OCI-LY1 (cell line): ENCODE measurements at regions not wholly inside any gene's neighbourhood (a gene's known extent, or its start where the extent isn't known, plus 50 kb on each side); places are given as distances from the start of the nearest gene placed in this dataset.

ENCODE experiments used
- CTCF ChIP-seq: fragments of 200-600 bp; sonication (generic), shearing (Covaris generic); IDR thresholded peaks from 2 replicates; pipeline ENCODE4 v1.5.1; 2017; ENCODE audit warnings: mild to moderate bottlenecking, antibody characterized with exemption, low read length, moderate library complexity, mixed read lengths
- EZH2 ChIP-seq: fragments of 200-600 bp; sonication (generic), shearing (Covaris generic); IDR thresholded peaks from 2 replicates; pipeline ENCODE4 v1.8.0; 2017; ENCODE audit warnings: borderline replicate concordance, mixed run types, mild to moderate bottlenecking, antibody characterized with exemption, low read length, moderate library complexity, mixed read lengths

GRCh38 chr1:4908486-4908885, 254.1 kb downstream of the AJAP1 start:
- TF ChIP-seq CTCF: no peak
- TF ChIP-seq EZH2: no peak
